ENCODE measurements at regions not wholly inside any gene's neighbourhood (a gene's known extent, or its start where the extent isn't known, plus 50 kb on each side); places are given as distances from the start of the nearest gene placed in this dataset.

DNA sequence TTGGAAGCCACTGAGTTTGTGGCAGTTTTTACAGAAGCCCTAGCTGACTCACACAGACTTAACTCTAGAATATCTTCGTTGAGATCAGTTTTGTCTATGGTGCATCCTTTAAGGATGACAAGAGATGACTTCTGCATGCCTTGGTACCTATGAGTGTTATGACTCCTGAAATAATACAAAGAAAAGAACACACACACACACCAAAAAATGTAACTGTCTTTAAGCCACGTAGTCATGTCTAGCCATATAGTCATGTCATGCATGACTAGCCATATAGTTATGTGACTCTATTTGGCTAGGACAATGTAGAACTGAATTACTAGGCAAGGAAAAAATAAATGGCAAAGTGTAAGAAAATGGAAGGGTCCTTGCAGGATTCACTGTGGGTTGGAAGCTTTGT lies 447.8 kb downstream of the NLGN4X start:
- no peak overlapping the region for H4K8ac ChIP-seq (ENCODE audit: low read length)
- H3K36me3 ChIP-seq (ENCODE audit: control insufficient read depth in 1 of 2, insufficient read depth in 2 of 2, low read depth in 1 of 2, low read length in 2 of 2) = no peaks in the 10 kb centered on the region
- no peak overlapping the region for H2AFZ ChIP-seq (ENCODE audit: low read depth, low read length)
- H2BK120ac ChIP-seq (ENCODE audit: low read depth, low read length) = no peak overlapping the region
- no peak overlapping the region for H2BK5ac ChIP-seq (ENCODE audit: low read depth, low read length, poor library complexity, severe bottlenecking)
- H2BK15ac ChIP-seq (ENCODE audit: low read depth, poor library complexity, severe bottlenecking) = no peak overlapping the region
- H3K27ac ChIP-seq (ENCODE audit: low read length, poor library complexity, severe bottlenecking) = no peak overlapping the region
- no peak overlapping the region for H3K14ac ChIP-seq (ENCODE audit: low read length in 2 of 2)
- H3K23ac ChIP-seq (ENCODE audit: low read length in 2 of 2) = no peak overlapping the region
- no peaks in the 10 kb centered on the region for H3K4me1 ChIP-seq (ENCODE audit: control insufficient read depth, insufficient read depth, low read depth, low read length)
- H3K18ac ChIP-seq (ENCODE audit: low read depth in 1 of 2, low read length in 2 of 2) = no peak overlapping the region
- DNase-seq = no peak
- H3K27me3 ChIP-seq (ENCODE audit: control insufficient read depth in 1 of 2, insufficient read depth in 1 of 2, low read length in 2 of 2) = no peaks in the 10 kb centered on the region
- no peak overlapping the region for H3K4me3 ChIP-seq (ENCODE audit: insufficient read depth in 1 of 2, low read depth in 1 of 2, low read length in 2 of 2)
- H4K91ac ChIP-seq (ENCODE audit: low read length) = no peak overlapping the region
- H3K9ac ChIP-seq (ENCODE audit: low read length) = no peak overlapping the region
- no CpG with 5 or more reads among the region's 2 CpGs for WGBS
- H3K4ac ChIP-seq (ENCODE audit: low read depth in 1 of 2, low read length in 2 of 2) = no peak overlapping the region
- no peak overlapping the region for H2AK5ac ChIP-seq (ENCODE audit: low read length, severe bottlenecking)
- H3K79me1 ChIP-seq (replicated peaks; ENCODE audit: low read length, poor library complexity, severe bottlenecking) = no peaks in the 10 kb centered on the region
- no peak overlapping the region for H3K4me2 ChIP-seq (ENCODE audit: low read length, poor library complexity, severe bottlenecking)
- H3K9me3 ChIP-seq (ENCODE audit: control insufficient read depth, low read length) = peaks cover 20% of the 10 kb centered on the region
- no peak overlapping the region for H2BK12ac ChIP-seq (ENCODE audit: low read length in 2 of 2)

DNA sequence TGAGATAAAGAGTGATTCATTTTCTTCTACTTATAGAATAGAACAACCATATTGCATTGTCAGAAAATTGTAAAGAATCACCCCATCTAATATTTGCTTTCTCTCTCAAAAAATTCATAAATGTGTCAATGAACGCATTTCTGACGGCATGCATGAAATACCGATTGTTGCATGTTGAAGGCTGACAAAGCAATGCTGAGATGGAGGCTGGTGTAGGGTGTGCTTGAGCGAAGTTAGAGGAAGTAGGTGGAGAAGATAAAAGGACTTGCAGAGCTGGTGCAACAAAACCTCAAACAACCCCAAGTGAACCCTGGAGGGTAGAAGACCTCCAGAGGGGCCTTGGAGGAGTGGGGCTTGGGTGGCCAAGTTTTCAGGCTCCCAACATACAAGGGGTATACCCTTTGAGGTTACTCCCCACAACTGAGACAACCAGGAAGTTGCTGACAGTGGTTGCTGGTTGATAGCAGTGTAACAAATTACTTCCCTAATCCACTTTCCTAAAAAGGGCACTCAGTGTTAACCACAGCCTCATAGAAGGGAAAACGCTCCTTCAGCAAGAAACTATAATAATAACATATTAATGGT lies 452.7 kb downstream of the NLGN4X start:
- H3K4me1 ChIP-seq (ENCODE audit: control insufficient read depth, insufficient read depth, low read depth, low read length) = no peaks in the 10 kb centered on the region
- no peak overlapping the region for H3K14ac ChIP-seq (ENCODE audit: low read length in 2 of 2)
- H3K9me3 ChIP-seq (ENCODE audit: control insufficient read depth, low read length) = peaks cover 17% of the 10 kb centered on the region
- no peak overlapping the region for H4K91ac ChIP-seq (ENCODE audit: low read length)
- no peak overlapping the region for H3K4me2 ChIP-seq (ENCODE audit: low read length, poor library complexity, severe bottlenecking)
- WGBS = 79% methylated on average over 2 of the region's 5 CpGs
- no peak overlapping the region for H3K4me3 ChIP-seq (ENCODE audit: insufficient read depth in 1 of 2, low read depth in 1 of 2, low read length in 2 of 2)
- no peaks in the 10 kb centered on the region for H3K27me3 ChIP-seq (ENCODE audit: control insufficient read depth in 1 of 2, insufficient read depth in 1 of 2, low read length in 2 of 2)
- H2BK5ac ChIP-seq (ENCODE audit: low read depth, low read length, poor library complexity, severe bottlenecking) = no peak overlapping the region
- no peak overlapping the region for H3K9ac ChIP-seq (ENCODE audit: low read length)
- H3K79me1 ChIP-seq (replicated peaks; ENCODE audit: low read length, poor library complexity, severe bottlenecking) = no peaks in the 10 kb centered on the region
- no peak overlapping the region for H4K8ac ChIP-seq (ENCODE audit: low read length)
- no peaks in the 10 kb centered on the region for H3K36me3 ChIP-seq (ENCODE audit: control insufficient read depth in 1 of 2, insufficient read depth in 2 of 2, low read depth in 1 of 2, low read length in 2 of 2)
- H2BK120ac ChIP-seq (ENCODE audit: low read depth, low read length) = no peak overlapping the region
- no peak overlapping the region for H3K27ac ChIP-seq (ENCODE audit: low read length, poor library complexity, severe bottlenecking)
- no peak for DNase-seq
- H3K23ac ChIP-seq (ENCODE audit: low read length in 2 of 2) = no peak overlapping the region
- H2AFZ ChIP-seq (ENCODE audit: low read depth, low read length) = no peak overlapping the region
- no peak overlapping the region for H2BK12ac ChIP-seq (ENCODE audit: low read length in 2 of 2)
- H3K4ac ChIP-seq (ENCODE audit: low read depth in 1 of 2, low read length in 2 of 2) = no peak overlapping the region
- no peak overlapping the region for H2BK15ac ChIP-seq (ENCODE audit: low read depth, poor library complexity, severe bottlenecking)
- H2AK5ac ChIP-seq (ENCODE audit: low read length, severe bottlenecking) = no peak overlapping the region
- no peak overlapping the region for H3K18ac ChIP-seq (ENCODE audit: low read depth in 1 of 2, low read length in 2 of 2)

DNA sequence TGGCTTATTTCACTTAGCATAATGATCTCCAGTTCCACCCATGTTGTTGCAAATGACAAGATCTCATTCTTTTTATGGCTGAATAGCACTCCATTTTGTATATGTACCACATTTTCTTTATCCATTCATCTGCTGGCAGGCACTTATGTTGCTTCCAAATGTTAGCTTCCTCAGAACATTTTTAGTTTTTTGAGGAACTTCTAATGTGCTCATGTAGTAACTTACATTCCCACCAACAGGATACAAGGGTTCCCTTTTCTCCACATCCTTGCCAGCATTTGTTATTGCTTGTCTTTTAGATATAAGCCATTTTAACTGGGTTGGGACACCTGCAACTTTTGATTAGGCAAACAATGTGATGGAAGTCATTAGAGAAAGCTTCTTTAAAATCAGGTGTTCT lies 454.2 kb downstream of the NLGN4X start:
- Histone ChIP-seq H3K79me1 (replicated peaks; ENCODE audit: low read length, poor library complexity, severe bottlenecking) (no peaks in the 10 kb centered on the region), H3K9me3 (ENCODE audit: control insufficient read depth, low read length) (peaks cover 11% of the 10 kb centered on the region), H2BK120ac (ENCODE audit: low read depth, low read length) (no peak overlapping the region), H3K4me2 (ENCODE audit: low read length, poor library complexity, severe bottlenecking) (no peak overlapping the region), H3K4ac (ENCODE audit: low read depth in 1 of 2, low read length in 2 of 2) (no peak overlapping the region), H3K4me3 (ENCODE audit: insufficient read depth in 1 of 2, low read depth in 1 of 2, low read length in 2 of 2) (no peak overlapping the region), H4K91ac (ENCODE audit: low read length) (no peak overlapping the region), H3K18ac (ENCODE audit: low read depth in 1 of 2, low read length in 2 of 2) (no peak overlapping the region), H3K36me3 (ENCODE audit: control insufficient read depth in 1 of 2, insufficient read depth in 2 of 2, low read depth in 1 of 2, low read length in 2 of 2) (no peaks in the 10 kb centered on the region), H3K27ac (ENCODE audit: low read length, poor library complexity, severe bottlenecking) (no peak overlapping the region), H2AFZ (ENCODE audit: low read depth, low read length) (no peak overlapping the region), H3K23ac (ENCODE audit: low read length in 2 of 2) (no peak overlapping the region), H4K8ac (ENCODE audit: low read length) (no peak overlapping the region), H3K14ac (ENCODE audit: low read length in 2 of 2) (no peak overlapping the region), H2BK12ac (ENCODE audit: low read length in 2 of 2) (no peak overlapping the region), H2AK5ac (ENCODE audit: low read length, severe bottlenecking) (no peak overlapping the region), H3K9ac (ENCODE audit: low read length) (no peak overlapping the region), H2BK15ac (ENCODE audit: low read depth, poor library complexity, severe bottlenecking) (no peak overlapping the region), H3K27me3 (ENCODE audit: control insufficient read depth in 1 of 2, insufficient read depth in 1 of 2, low read length in 2 of 2) (no peaks in the 10 kb centered on the region), H3K4me1 (ENCODE audit: control insufficient read depth, insufficient read depth, low read depth, low read length) (no peaks in the 10 kb centered on the region), H2BK5ac (ENCODE audit: low read depth, low read length, poor library complexity, severe bottlenecking) (no peak overlapping the region)
- no peak for DNase-seq

DNA sequence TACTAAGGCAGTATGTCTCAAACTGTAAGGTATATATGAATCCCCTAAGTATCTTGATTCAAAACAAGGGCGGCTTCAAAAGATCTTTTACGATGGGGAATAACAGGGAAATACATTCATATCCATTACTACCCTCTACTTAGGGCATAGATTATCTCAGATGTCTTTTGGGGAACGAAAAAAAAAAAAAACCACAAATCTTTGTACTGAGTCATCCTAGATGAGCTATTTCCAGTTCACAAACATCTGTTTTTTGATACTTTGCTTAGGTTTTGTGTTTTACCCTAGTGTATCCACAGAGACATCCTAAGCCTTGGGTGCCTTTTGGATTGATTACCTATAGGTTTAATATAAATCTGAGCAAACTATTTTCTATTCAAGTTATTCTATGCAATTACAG lies 457.2 kb downstream of the NLGN4X start:
- DNase-seq = peak; percentile 7
- Histone ChIP-seq H3K27ac (ENCODE audit: low read length, poor library complexity, severe bottlenecking) (no peak overlapping the region), H2AFZ (ENCODE audit: low read depth, low read length) (no peak overlapping the region), H3K23ac (ENCODE audit: low read length in 2 of 2) (no peak overlapping the region), H4K8ac (ENCODE audit: low read length) (no peak overlapping the region), H3K18ac (ENCODE audit: low read depth in 1 of 2, low read length in 2 of 2) (no peak overlapping the region), H2BK12ac (ENCODE audit: low read length in 2 of 2) (no peak overlapping the region), H3K9me3 (ENCODE audit: control insufficient read depth, low read length) (peaks cover 3% of the 10 kb centered on the region), H3K4me2 (ENCODE audit: low read length, poor library complexity, severe bottlenecking) (no peak overlapping the region), H3K4me1 (ENCODE audit: control insufficient read depth, insufficient read depth, low read depth, low read length) (no peaks in the 10 kb centered on the region), H4K91ac (ENCODE audit: low read length) (no peak overlapping the region), H3K14ac (ENCODE audit: low read length in 2 of 2) (no peak overlapping the region), H3K79me1 (replicated peaks; ENCODE audit: low read length, poor library complexity, severe bottlenecking) (no peaks in the 10 kb centered on the region), H3K4me3 (ENCODE audit: insufficient read depth in 1 of 2, low read depth in 1 of 2, low read length in 2 of 2) (no peak overlapping the region), H3K9ac (ENCODE audit: low read length) (no peak overlapping the region), H3K36me3 (ENCODE audit: control insufficient read depth in 1 of 2, insufficient read depth in 2 of 2, low read depth in 1 of 2, low read length in 2 of 2) (no peaks in the 10 kb centered on the region), H3K27me3 (ENCODE audit: control insufficient read depth in 1 of 2, insufficient read depth in 1 of 2, low read length in 2 of 2) (no peaks in the 10 kb centered on the region), H2BK15ac (ENCODE audit: low read depth, poor library complexity, severe bottlenecking) (no peak overlapping the region), H2BK120ac (ENCODE audit: low read depth, low read length) (no peak overlapping the region), H2AK5ac (ENCODE audit: low read length, severe bottlenecking) (no peak overlapping the region), H3K4ac (ENCODE audit: low read depth in 1 of 2, low read length in 2 of 2) (no peak overlapping the region), H2BK5ac (ENCODE audit: low read depth, low read length, poor library complexity, severe bottlenecking) (no peak overlapping the region)
- 90% methylated on average over 2 of the region's 3 CpGs for WGBS

All from mesenchymal stem cell (in vitro differentiated cells and primary cell).